HG02885 (cell line): ENCODE measurements at regions not wholly inside any gene's neighbourhood (a gene's known extent, or its start where the extent isn't known, plus 50 kb on each side); places are given as distances from the start of the nearest gene placed in this dataset.

Experiments
- ATAC-seq: cut with Tn5 transposase; IDR thresholded peaks from one replicate; pipeline ENCODE4 v1.9.1; 2021; ENCODE audit warnings: mild to moderate bottlenecking; ENCODE audit not compliant: unreplicated experiment, poor library complexity

DNA sequence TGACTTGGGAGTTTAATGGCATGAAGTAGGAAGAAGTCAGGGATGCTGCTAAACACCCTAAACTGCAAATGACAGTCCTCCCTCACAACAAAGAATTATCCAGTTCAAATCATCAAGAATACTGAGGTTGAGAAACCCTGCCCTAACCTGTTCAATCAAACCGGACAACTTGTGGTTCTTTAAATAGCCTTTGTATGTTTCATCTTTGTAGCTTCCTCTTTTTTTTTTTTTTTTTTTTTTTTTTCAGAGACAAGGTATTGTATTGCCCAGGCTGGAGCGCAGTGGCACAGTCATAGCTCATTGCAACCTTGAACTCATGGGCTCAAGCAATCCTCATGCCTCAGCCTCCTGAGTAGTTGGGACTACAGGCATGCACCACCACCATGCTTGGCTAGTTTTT, 52.5 kb upstream of the TTC29 start:
- peak; percentile 72 for ATAC-seq

DNA sequence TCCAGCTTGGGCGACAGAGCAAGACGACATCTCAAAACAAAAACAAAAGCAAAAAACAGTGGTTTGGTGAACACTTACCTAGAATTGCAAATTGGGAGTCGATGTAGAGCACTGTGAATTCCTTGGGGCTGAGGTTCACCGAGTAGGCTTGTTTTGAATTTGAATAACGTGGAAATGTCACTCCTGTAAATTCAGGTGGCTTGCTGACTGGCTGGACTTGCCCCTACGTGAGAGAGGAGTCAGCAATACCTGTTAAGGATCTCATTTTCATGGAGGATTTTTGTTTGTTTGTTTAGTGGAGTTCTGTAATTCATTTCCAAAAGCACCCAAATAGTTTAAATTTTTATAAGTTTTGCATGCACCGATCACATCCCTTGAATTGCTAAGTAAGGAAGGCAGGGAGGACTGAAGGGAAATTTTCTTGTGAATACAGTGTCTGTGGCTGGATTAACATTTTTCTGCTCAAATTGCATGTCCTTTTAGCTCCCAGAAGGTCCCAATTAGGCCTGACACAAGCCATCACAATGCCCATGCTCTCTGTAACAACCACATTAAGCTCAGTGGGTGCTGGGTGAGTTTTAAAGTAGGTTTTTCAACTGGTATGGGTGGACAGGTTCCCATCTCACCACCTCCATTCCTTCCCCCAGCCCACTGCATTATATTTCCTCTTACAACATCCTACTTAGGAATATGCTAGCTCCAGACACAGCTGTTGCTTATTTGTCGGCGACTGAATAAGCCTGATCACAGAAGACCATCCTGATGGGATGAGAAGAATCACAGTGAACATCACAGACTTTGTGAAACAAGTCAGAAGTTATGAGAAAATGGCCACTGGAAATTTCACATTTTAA, 58.5 kb upstream of the TTC29 start:
- no peak for ATAC-seq

DNA sequence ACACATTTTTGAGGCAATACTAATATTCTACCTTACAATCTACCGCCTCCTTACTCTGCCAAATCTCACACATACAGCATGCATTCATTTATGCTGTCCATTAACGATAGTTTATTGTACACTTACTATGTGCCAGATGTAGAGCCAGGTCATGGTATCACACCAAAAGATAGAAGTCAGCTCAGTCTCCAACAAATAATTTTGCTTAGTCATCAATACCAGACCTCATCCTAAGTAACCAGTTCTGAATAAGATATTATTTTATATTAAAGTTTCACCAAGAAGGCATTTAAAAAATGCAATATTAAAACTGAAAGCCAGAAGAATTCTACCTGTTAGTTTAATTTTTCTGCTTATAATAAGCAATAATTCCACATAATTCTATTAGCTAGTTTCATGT, 60.6 kb upstream of the TTC29 start:
- no peak for ATAC-seq

DNA sequence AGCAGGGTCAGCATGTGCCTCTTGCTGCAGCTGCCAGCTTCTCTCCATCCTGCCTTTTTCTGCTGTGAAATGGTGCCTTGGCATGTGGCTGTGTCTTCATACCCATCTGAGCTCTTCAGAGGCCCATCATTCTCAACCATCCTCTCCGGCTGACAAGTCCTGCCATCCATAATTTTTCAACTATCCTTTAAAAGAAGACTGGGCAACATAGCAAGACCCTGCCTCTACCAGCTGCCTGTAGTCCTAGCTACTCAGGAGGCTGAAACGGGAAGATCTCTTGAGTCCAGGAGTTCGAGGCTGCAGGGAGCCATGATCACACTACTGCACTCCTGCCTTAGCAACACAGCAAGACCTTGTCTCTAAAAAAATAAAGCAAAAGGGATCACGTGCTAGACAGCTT, 64.2 kb upstream of the TTC29 start:
- ATAC-seq: no peak

DNA sequence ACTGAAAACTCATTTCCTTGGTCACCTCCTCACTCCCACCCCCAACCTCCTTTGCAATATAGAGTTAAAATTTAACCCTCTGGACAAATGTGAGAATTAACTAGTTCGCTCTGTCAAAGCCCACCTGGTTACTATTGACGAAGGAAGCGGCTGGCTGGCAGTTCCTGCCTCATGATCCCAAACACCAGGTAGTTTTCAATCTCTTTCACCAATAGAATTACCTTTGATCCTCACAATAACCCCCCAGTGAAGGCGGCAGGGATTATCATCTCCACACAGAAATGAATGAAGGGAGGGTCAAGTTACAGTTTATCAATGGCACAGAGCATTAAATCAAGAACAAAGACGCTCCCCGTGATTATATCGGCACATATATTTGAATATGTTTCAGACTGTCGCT, 65.7 kb upstream of the TTC29 start:
- no peak for ATAC-seq

DNA sequence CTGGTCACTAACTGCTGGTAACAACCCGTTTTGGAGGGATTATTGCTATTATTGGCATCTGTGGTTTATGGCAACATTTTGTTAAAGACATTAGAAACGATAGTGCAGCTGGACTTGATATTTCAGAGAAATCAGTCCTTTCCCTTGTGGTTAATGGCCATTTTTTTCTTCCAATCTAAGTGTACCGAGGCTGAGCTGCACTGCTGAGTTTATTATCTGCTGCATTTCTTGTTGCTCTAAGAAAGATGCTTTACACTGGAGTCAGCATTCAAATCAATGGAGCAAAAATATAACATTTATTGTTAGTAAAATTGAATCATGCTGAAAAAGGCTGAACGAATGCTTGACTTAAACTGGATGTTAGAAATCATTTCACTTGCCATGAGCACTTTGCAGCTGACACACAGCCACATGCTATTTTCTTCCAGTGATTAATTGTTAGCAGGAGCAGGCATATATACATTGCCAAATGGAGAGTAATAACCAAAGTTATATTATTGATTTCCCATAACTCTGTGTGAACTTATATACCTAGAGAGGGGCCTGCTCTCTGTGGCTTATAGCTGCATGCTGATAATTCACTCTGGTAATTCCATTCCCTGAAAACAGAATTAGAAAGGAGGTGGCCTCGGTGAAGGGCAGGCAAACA, 66.5 kb upstream of the TTC29 start:
- no peak for ATAC-seq

DNA sequence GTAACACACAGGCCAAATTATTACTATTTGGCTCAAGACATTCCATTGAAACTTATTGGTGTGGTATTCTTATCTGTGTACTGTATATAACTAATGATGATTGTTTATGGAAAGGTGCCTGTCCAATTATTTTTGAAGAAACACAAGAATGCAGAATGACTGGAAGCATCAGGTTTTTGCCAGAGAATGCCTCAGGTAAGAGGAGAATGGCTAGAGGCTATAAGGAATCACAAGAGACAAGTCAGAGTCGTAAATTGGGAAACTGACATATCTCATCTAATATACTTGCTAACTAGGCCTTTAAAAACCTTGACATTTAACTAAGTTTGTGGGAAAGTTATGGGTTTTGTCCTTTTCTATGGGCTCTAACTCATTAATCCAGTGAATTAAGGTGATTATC, 69.3 kb upstream of the TTC29 start:
- ATAC-seq: no peak

DNA sequence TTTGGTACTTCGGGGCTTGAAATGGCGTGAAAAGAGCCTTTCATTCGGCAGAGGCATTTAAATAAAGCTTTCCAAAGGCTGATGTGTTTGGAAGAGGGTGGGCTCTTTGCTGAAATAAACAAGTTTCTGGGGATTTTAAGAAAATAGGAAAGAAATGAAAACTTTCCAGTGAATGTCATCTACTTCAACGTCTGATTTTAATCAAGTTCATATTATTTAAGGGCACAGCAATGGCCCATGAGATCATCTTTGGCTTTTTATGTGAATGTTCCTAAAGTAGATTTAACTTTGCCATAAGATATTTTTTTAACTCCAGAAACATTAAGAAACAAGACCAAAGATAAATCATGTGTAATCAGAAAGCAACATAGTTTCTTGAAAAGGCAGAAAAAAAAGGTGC, 69.8 kb upstream of the TTC29 start:
- no peak for ATAC-seq

DNA sequence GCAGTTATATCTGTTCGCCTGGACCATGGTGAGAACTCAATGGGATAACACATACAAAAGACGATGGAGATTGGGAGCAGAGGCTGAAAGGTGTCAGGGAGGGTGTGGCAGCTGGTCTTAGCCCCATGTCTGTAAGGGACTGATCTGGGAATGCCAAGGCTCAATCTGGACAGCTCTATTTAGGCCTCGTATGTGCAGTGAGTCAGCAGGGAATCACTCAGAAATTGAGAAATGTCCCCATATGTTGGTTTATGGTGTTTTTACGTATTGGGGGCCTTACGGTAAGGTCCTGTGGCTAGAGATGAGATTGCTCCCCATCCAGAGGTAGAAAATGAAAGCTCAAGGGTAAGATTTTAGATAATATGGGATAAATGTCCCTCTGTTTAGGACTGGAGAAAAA, 71.4 kb upstream of the TTC29 start:
- no peak for ATAC-seq

DNA sequence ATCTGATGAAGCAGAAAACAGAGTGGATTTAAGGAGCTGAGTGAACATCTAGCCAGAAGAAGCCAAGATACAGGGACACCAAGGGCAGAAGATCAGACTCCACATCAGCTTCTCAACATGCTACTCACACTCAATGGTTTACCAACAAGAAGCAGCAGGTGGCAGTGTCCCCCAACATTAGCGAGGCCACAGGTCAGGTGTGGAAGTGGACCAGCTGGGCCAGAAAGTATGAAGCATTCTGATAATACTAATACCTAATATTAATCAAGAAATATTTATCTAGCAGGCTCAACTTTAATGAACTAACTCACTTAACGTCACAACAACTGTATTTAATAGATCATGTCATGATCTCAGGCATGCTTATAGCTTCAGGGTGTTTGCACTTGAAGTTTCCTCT, 73.4 kb upstream of the TTC29 start:
- peak; percentile 93 for ATAC-seq

DNA sequence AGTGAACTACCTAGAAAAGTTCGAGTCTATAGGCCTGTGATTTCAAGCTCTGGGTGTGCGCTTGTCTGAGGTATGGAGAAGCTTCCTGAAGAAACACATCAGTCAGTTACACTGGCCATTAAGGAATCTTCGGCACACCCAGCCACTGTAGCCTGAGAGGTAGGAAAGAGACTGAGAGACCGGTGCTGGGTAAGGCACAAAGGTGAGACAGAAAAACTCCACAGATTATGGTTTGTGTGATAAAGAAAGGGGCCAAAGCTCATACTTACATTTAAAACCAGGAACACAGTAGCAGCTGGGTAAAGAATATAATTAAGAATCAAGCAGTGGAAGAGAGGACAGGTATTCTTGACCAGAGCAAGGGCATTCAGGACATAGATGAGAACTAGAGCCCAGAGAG, 74.8 kb upstream of the TTC29 start:
- no peak for ATAC-seq

DNA sequence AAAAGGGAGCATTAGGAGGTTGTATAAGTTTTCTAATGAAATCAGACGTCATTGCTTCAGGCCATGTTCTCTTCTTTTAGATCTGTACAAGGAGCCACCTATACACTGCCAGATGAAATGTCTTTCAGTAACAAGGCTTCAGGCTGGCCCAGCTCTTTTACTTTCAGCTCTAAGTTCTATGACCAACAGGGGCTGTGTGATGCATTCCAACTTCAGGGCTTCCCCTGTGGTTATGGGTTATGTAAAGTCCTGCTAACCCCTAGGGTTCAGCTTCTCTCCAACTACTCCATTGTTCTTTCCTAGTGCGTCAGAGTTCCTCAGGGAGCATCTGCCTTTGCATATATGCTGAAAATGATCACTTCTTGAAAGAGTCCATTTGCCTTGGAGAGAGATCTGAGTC, 79.4 kb upstream of the TTC29 start:
- no peak for ATAC-seq

DNA sequence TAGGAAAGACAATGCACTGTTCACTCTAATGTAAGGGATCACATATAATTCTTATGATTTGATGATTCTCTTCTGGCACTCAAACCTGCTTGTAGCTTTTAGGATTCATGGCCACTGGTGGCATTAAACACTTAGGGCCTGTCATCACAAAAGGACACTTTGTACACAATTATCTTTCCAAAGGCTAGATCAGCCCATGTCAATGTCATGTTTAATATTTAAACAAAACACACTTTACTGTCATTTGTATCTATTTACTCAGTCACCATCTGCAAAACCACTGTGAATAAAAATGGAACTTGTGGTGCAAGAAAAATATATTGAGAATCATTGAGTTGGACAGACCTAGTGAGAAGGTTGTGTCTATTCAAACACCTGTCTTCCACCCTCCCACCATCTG, 83.6 kb upstream of the TTC29 start:
- ATAC-seq: no peak

DNA sequence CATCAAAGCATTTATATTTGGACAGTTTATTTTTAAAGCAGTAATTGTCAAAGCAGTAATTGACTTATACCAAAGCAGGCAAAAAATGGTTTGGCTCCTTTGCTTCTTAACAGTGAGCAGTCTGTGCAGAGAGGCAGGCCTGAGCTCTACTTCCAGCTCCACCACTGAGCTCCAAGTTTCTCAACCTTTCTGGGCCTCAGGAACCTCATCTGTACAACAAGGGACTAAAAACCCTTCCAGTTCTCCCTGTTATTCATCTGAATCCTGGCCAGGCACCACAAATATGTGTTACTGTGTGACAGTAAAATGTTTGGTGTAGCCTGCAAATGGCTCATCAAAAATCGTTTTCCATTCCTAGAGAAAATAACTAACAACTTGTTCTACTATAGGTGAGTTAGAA, 88.7 kb upstream of the TTC29 start:
- ATAC-seq: no peak

DNA sequence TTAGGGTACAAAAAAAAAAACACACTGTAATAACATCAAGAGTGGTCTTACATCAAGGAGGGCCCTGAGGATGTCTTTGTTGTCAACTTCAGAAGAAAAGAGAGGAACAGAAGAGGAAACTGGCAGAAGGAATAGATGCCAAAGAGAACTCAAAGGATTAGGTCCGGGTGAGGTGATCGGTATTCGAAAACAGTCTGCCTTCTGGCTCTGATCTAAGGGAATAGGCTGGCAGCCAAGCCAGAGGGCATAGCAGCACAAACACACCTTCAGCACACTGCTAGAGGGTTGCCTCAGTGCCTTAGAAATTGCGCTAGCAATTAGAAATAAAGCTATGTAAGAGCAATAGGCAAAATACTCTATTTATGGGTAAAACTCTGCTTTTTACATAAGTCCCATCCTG, 91.4 kb upstream of the TTC29 start:
- ATAC-seq: no peak

DNA sequence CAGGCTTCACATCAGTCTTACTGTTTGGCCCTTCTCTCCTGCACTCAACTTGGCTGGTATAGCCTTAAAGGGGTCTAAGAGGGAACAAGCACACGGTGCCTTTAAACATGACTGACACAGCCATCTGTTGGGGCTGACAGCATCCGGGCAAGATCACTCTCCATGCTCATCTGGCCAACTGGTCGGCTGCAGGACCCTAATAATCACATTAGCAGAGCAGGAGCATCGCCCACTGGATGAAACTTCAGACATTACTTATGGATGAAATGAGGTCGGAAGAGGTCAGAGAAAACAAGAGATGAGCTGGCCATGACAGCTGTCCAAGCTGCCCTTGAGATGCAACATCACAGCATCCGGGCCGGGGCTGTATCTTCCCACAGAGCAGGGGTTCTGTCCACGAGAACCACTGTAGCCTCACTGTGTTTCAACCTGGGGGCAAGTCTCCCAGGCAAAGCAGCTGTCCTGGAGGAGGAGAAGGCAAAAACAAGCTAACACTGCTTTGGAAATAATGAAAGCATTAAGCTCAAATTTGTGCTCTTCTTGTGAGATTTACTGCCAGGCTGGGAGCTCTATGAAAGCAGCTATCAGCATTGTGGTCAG, 94.4 kb upstream of the TTC29 start:
- no peak for ATAC-seq

DNA sequence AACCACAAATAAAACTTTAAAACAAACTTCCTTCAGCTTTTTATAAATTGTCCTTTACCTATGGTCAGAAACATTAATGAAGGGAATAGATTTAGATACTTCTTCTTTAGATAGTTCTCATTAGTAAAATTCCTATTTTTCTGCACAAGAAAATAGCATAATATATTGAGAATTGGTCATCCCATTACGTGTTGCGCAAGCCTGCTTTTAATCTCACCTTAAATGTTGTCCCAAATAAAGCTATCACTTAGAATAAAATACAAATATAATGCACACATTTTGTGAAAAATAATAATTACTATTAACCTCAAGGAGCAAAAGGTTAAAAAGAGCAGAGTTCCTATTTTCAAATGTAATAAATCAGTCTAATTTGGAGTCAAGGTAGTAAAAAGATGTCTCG, 95.2 kb upstream of the TTC29 start:
- ATAC-seq: no peak

DNA sequence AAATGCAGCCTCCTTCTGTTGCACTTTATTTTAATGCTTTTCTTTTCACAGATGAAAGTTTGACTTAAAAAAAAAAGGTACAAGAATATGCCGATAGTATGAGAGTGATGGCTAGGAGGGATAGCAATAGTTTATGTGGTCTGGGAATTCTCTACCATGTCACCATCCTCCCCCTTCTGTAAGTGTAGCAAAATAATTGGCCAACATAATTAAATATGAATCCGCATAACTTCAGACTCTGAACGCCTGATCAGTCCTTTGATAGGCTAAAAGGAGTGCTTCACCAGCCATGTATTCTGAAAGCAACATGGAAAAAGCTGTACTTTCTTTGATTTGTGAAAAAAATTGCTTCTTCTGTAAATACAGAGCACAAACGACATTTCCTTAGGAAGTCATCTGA, 95.7 kb upstream of the TTC29 start:
- no peak for ATAC-seq

DNA sequence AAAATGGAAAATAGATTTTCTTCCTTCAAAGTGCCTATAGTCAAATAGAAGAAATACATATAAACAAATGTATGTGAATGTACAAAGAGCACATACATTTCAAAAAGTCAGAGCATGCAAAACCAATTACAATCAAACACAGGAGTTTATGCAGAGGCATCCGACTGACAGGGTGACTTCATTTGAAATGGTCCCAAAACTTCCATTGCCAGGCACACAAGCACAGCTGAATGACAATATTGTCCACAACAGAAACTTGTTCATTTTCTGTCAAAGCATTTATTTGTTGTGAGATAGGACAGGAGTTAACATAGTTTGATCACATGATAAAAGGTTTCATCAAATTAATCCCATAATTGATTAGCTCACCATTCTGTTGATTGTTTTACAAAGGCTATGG, 96.4 kb upstream of the TTC29 start:
- ATAC-seq: no peak

DNA sequence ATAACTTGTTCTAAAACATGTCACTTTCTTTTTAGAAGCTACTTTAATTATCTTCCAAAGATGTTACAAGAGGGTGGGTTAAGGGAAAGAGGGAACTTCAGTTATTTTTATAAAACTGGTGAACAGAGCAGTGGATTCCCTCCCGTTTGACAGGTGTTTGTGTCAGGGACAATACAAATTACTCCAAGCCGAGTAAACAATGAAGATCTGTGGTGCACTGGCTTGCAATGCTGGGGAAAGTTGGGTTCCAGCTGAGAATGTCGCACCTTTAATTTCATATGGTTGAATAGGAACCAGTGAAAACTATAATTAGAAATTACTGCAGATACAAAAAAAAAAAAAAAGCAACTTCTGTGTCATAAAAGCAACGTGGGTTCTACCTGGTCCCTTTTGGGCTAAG, 98.6 kb upstream of the TTC29 start:
- no peak for ATAC-seq

DNA sequence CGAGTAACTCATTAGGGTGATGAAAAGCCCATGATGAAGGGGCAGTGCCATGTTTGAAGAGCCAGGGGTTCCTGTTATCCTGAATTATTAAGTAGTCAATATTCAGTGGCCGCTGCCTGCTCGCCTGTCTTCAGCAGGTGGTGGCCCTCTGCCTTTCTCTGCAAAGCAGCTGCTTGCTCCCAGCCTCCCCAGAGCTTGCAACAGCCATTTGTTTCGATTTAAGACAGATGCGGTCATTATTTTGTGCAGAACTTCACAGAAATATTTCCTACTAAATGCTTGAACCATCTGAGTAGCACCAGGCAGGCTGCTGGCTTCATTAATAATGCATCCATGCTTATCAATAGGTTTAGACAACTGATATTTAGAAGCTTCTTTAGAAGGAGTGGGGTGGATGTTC, 104.3 kb upstream of the TTC29 start:
- no peak for ATAC-seq

DNA sequence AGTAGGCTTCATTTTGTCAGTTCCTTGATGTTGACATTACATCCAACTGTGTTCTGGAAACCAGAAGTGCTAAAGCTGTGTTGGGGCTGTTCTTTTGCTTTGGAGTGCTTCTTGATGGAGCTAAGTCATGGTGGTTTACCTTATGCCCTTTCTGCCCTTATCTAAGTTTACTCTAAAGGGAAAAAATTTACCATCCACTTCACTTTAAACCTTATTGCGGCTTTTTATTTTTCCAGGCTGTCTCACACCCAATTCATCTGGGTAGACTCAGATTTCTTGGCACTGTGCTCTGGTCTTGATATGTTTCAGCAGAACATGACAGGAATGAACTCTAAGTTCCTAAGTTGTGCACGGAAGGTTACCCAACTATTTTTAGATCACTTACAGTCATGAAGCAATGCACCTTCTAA, 104.7 kb upstream of the TTC29 start:
- no peak for ATAC-seq
